NOMO-1 treated with DMSO at 0.1 percent for 48 hours (cell line): ENCODE measurements at regions not wholly inside any gene's neighbourhood (a gene's known extent, or its start where the extent isn't known, plus 50 kb on each side); places are given as distances from the start of the nearest gene placed in this dataset.

Source experiments
- DNase-seq: peaks from one replicate; lab custom pipeline; 2025; ENCODE audit not compliant: unreplicated experiment; lab: John Stamatoyannopoulos, UW

- no peak for DNase-seq
Measured at GRCh38 chr13:74320282-74320681, 186.1 kb upstream of the KLF12 start.

GRCh38 chr13:74316547-74316946 lies 182.3 kb upstream of the KLF12 start:
- no peak for DNase-seq

- DNase-seq: no peak
Measured at GRCh38 chr13:74306496-74306895, 172.3 kb upstream of the KLF12 start.

- no peak for DNase-seq
Measured at GRCh38 chr13:74305876-74306275, 171.7 kb upstream of the KLF12 start.

GRCh38 chr13:74301258-74301935 lies 167.2 kb upstream of the KLF12 start:
- DNase-seq: no peak

- no peak for DNase-seq
Measured at GRCh38 chr13:74300162-74300561, 166.0 kb upstream of the KLF12 start.

GRCh38 chr13:74299721-74300120 lies 165.5 kb upstream of the KLF12 start:
- no peak for DNase-seq

- no peak for DNase-seq
Measured at GRCh38 chr13:74298923-74299322, 164.7 kb upstream of the KLF12 start.

GRCh38 chr13:74289861-74290773 lies 155.9 kb upstream of the KLF12 start:
- peak; percentile 4 for DNase-seq

- no peak for DNase-seq
Measured at GRCh38 chr13:74289107-74289506, 154.9 kb upstream of the KLF12 start.

- DNase-seq: no peak
Measured at GRCh38 chr13:74288361-74288911, 154.2 kb upstream of the KLF12 start.

GRCh38 chr13:74287724-74288169 lies 153.5 kb upstream of the KLF12 start:
- DNase-seq: no peak

- DNase-seq: no peak
Measured at GRCh38 chr13:74280795-74281490, 146.7 kb upstream of the KLF12 start.

- DNase-seq: no peak
Measured at GRCh38 chr13:74280093-74280794, 146.0 kb upstream of the KLF12 start.

- DNase-seq: no peak
Measured at GRCh38 chr13:74278901-74279300, 144.7 kb upstream of the KLF12 start.

- DNase-seq: no peak
Measured at GRCh38 chr13:74274916-74275315, 140.7 kb upstream of the KLF12 start.

GRCh38 chr13:74273581-74273980 lies 139.4 kb upstream of the KLF12 start:
- DNase-seq: no peak

- no peak for DNase-seq
Measured at GRCh38 chr13:74272826-74273225, 138.6 kb upstream of the KLF12 start.

- no peak for DNase-seq
Measured at GRCh38 chr13:74270018-74270417, 135.8 kb upstream of the KLF12 start.

GRCh38 chr13:74266861-74267260 lies 132.7 kb upstream of the KLF12 start:
- no peak for DNase-seq

- DNase-seq: no peak
Measured at GRCh38 chr13:74266309-74266708, 132.1 kb upstream of the KLF12 start.
